ENCODE measurements at regions not wholly inside any gene's neighbourhood (a gene's known extent, or its start where the extent isn't known, plus 50 kb on each side); places are given as distances from the start of the nearest gene placed in this dataset.

DNA sequence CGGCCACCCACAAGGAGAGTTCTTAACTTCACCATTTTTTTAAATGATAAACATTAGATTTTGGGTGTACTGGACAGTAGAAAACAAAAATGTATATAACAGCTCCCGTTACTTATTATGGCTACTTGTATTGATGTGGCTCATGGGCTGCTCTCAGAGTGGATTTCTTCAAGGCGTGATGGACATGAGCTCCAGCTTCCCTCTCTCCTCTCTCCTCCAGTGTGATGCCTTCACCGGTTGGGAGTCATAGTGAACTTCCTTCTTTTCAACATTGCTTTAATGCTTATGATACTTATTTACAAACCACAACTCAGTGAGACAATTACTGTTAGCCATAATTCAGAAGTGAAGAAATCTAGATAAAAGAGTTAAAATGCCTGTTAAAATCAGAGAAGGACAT, 515.2 kb downstream of the RNF144A start:
- H3K27ac ChIP-seq: no peak overlapping the region
- TF ChIP-seq POLR2A (IDR thresholded peaks at IDR 0.05): no peak
- TF ChIP-seq, protein P1, sequence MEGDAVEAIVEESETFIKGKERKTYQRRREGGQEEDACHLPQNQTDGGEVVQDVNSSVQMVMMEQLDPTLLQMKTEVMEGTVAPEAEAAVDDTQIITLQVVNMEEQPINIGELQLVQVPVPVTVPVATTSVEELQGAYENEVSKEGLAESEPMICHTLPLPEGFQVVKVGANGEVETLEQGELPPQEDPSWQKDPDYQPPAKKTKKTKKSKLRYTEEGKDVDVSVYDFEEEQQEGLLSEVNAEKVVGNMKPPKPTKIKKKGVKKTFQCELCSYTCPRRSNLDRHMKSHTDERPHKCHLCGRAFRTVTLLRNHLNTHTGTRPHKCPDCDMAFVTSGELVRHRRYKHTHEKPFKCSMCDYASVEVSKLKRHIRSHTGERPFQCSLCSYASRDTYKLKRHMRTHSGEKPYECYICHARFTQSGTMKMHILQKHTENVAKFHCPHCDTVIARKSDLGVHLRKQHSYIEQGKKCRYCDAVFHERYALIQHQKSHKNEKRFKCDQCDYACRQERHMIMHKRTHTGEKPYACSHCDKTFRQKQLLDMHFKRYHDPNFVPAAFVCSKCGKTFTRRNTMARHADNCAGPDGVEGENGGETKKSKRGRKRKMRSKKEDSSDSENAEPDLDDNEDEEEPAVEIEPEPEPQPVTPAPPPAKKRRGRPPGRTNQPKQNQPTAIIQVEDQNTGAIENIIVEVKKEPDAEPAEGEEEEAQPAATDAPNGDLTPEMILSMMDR (IDR thresholded peaks at IDR 0.05 in 4 of 5, conservative IDR thresholded peaks at IDR 0.05 in 1 of 5): no peak
- peaks cover 0 to 4% (median 0%) of the 10 kb centered on the region in 3 donors for H3K9me3 ChIP-seq
- H3K4me3 ChIP-seq: no peak overlapping the region
- peaks cover 4 to 34% (median 14%) of the 10 kb centered on the region in 3 donors for H3K27me3 ChIP-seq
- DNase-seq (no peak), ATAC-seq (no peak)
- in situ Hi-C loops (cut with MboI; ENCODE audit: low sequenced_read_pairs in 4 of 4): no loop called here
- intact Hi-C loops (cut with DNase I; ENCODE audit: low total_unique reads): no loop called here
- H3K4me1 ChIP-seq: no peaks in the 10 kb centered on the region
- no peaks in the 10 kb centered on the region for H3K36me3 ChIP-seq

DNA sequence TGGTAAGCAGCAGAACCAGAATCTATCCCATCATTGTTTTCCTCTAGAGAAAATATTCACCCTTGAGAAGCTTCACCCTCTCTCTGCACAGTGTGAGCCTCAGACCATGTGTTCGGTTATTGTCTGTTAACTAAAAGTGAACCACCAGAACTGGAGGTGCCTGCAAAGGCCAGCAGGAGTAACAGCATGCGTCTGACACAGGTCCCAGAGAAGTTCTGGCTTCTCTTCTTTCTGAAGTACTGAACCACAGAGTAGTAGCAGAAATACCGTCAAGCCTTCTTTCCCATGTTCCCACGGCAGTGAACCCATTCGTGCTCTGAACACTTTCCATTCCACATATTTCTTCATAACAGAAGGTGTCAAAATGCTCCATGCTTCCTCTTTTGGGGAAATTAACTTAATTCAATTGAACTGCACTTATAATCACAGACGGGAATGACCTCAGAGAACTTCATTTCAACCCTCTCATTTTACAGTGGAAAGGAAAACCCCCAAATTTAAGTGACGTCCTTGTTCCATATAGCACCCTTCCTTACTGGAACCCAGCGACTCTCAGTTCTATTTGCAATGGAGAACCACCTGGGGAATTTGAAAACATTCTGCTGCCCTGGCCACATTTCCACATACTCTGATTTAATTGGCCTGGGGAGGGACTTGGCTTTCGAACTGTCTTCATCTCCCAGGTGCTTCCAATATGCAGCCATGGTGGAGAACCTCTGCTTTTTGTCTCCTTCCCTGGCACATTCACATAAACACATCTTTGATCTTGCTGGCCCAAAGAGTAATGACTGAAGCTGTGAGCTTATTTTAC, 519.1 kb downstream of the RNF144A start:
- H3K27ac ChIP-seq: no peak overlapping the region
- DNase-seq (no peak), ATAC-seq (no peak)
- in situ Hi-C loops (cut with MboI; ENCODE audit: low sequenced_read_pairs in 4 of 4): no loop called here
- TF ChIP-seq POLR2A (IDR thresholded peaks at IDR 0.05): no peak
- TF ChIP-seq, protein P1 (IDR thresholded peaks at IDR 0.05 in 4 of 5, conservative IDR thresholded peaks at IDR 0.05 in 1 of 5): no peak
- H3K36me3 ChIP-seq: no peaks in the 10 kb centered on the region
- peaks cover 0 to 4% (median 0%) of the 10 kb centered on the region in 3 donors for H3K9me3 ChIP-seq
- H3K4me1 ChIP-seq: no peaks in the 10 kb centered on the region
- intact Hi-C loops (cut with DNase I; ENCODE audit: low total_unique reads): no loop called here
- H3K27me3 ChIP-seq: peaks cover 3 to 22% (median 4%) of the 10 kb centered on the region in 3 donors
- H3K4me3 ChIP-seq: no peak overlapping the region

- in situ Hi-C loops (cut with MboI; ENCODE audit: low sequenced_read_pairs in 4 of 4): no loop called here
- Histone ChIP-seq H3K4me3 (no peak overlapping the region), H3K9me3 (peaks cover 0 to 4% (median 0%) of the 10 kb centered on the region in 3 donors), H3K27me3 (peaks cover 0 to 14% (median 4%) of the 10 kb centered on the region in 3 donors), H3K27ac (no peak overlapping the region), H3K4me1 (no peaks in the 10 kb centered on the region), H3K36me3 (no peaks in the 10 kb centered on the region)
- ATAC-seq (no peak), DNase-seq (no peak)
- intact Hi-C loops (cut with DNase I; ENCODE audit: low total_unique reads): no loop called here
- TF ChIP-seq POLR2A (IDR thresholded peaks at IDR 0.05): no peak
- TF ChIP-seq, protein P1 (IDR thresholded peaks at IDR 0.05 in 4 of 5, conservative IDR thresholded peaks at IDR 0.05 in 1 of 5): no peak
These were observed 519.9 kb downstream of the RNF144A start for GRCh38 chr2:7437141-7437540.

DNA sequence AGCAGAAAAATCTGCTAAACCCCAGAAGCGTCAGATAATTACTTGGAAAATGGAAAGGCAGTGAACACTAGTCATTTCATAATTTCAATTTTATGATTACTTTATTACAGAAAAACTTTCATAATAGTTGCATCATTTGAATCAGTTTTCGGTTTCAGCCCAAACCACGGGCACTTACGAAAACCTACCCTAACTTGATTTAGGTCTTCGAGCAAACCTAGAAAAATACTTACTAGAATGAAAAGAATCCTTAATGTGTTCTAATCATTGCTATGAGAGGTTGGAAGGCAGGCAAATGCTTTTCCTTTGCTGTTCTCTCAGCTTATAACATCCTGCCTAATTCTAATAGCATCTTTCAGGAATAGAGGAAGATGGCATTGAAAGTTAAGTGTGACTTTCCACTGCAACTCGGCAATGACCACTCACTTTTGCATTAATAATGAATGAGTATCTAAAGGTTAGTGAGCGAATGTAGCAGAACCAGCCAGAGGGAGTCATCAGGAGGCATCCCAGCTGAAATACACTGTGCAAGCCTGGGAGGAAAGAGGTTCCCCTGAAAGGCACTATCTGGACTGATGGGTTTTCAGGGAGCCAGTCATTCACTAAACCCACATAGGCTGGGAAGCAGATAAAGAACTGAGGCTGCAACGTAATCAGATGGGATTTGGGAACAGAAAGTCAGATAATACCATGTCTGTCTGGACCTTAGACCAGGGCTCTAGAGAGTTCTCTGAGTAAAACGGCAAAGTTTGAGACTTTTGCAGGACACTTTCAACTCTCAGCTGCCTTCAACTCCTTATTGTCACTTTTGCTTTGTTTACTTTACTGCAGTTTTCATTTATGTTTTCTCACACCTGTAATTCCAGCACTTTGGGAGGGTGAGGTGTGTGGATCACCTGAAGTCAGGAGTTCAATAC, 520.8 kb downstream of the RNF144A start:
- no peaks in the 10 kb centered on the region for H3K4me1 ChIP-seq
- H3K4me3 ChIP-seq: no peak overlapping the region
- DNase-seq (no peak), ATAC-seq (no peak)
- TF ChIP-seq, protein P1 (IDR thresholded peaks at IDR 0.05 in 4 of 5, conservative IDR thresholded peaks at IDR 0.05 in 1 of 5): no peak
- TF ChIP-seq POLR2A (IDR thresholded peaks at IDR 0.05): no peak
- in situ Hi-C loops (cut with MboI; ENCODE audit: low sequenced_read_pairs in 4 of 4) (no loop called here), intact Hi-C loops (cut with DNase I; ENCODE audit: low total_unique reads) (no loop called here)
- H3K27me3 ChIP-seq: peaks cover 0 to 7% (median 3%) of the 10 kb centered on the region in 3 donors
- H3K36me3 ChIP-seq: no peaks in the 10 kb centered on the region
- peaks cover 0 to 4% (median 0%) of the 10 kb centered on the region in 3 donors for H3K9me3 ChIP-seq
- no peak overlapping the region for H3K27ac ChIP-seq
